AG09319 (cell line): ENCODE measurements at regions not wholly inside any gene's neighbourhood (a gene's known extent, or its start where the extent isn't known, plus 50 kb on each side); places are given as distances from the start of the nearest gene placed in this dataset.
"Not testable (repeated sequence)": the region's sequence is repeated elsewhere in the genome, so short reads cannot be mapped to it uniquely, and the experiment has no call there.

Source experiments
- DNase-seq: peaks from one replicate; pipeline ENCODE4 v3.0.0-alpha.2; 2010; ENCODE audit warnings: low read depth; ENCODE audit errors: extremely low read depth
- TF ChIP-seq, protein P1 (sequence below): IDR thresholded peaks from 2 replicates; pipeline ENCODE4 v1.5.1; 2011; ENCODE audit warnings: low read depth, mild to moderate bottlenecking, inconsistent platforms, low read length, moderate library complexity

DNA sequence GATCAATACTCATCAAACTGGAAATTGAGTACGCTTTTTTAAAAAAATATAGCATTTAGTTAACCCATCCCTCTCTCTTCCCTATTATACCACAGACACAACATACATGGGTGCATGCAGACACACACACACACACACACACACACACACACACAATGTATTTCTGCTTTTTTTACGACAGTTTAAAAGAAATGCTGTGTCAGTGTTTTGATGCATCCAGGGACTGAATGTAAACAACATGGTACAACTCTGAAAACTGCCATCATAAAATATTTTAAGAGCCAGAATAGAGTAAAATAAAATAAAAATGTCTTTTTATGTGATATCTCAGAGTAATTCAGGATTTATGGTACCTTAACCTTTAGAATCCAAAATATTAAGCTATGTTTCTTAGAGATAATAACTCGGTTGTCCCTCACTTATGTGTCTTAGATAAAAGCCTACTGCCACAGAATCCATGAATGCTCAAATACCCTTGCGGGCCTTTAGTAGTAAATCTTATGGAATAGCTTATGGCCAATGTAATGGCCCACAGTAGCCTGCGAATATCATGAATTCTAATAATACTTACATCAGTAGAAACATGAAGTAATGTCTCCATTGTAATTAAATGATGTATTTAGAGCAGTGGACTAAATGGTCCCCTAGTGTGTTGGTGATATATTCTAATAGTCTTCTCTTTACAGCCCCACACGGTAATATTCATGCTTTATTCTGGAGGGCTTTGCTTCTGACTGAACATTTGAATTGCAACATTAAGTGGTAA, 251.6 kb upstream of the FIGN start:
- DNase-seq, result no peak
- TF ChIP-seq, protein P1, sequence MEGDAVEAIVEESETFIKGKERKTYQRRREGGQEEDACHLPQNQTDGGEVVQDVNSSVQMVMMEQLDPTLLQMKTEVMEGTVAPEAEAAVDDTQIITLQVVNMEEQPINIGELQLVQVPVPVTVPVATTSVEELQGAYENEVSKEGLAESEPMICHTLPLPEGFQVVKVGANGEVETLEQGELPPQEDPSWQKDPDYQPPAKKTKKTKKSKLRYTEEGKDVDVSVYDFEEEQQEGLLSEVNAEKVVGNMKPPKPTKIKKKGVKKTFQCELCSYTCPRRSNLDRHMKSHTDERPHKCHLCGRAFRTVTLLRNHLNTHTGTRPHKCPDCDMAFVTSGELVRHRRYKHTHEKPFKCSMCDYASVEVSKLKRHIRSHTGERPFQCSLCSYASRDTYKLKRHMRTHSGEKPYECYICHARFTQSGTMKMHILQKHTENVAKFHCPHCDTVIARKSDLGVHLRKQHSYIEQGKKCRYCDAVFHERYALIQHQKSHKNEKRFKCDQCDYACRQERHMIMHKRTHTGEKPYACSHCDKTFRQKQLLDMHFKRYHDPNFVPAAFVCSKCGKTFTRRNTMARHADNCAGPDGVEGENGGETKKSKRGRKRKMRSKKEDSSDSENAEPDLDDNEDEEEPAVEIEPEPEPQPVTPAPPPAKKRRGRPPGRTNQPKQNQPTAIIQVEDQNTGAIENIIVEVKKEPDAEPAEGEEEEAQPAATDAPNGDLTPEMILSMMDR, result no peak

DNA sequence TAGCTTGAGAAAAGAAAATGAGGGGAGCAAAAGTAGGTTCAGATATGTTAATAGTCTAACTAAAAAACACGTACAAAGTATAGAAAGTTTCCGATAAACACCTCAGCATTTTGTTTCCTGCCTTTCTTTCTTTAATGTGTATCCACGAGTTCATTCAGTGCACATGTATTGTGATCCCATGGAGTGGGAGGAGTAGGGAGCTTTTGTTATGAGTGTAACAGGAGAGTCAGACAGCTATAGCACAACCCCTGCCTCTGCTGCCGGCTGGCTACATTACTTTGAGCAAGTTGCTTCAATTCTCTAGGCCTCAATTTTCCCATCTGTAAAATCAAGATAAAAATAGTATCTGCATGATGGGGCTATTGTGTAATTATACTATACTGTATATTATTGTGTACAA, 249.2 kb upstream of the FIGN start:
- no peak for DNase-seq
- TF ChIP-seq, protein P1, result no peak

DNA sequence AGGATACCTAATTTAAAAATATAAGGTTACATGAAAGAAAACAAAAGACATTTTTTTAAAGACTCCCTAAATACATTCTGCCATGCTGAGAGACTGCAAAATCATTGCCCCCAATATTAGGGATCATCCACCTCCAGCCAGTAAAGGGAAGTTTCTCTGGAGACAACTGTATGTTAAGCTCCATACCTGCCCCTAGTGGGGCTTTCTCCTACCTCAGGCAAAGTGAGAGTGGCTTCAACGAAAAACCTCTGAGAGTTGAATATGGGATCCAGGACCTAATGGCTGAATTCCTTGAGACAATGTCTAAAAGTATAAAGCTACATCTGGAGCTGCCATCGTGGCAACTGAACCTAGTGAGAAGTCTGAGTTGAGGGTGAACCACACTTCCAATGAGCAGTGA, 248.1 kb upstream of the FIGN start:
- no peak for DNase-seq
- TF ChIP-seq, protein P1, result no peak

DNA sequence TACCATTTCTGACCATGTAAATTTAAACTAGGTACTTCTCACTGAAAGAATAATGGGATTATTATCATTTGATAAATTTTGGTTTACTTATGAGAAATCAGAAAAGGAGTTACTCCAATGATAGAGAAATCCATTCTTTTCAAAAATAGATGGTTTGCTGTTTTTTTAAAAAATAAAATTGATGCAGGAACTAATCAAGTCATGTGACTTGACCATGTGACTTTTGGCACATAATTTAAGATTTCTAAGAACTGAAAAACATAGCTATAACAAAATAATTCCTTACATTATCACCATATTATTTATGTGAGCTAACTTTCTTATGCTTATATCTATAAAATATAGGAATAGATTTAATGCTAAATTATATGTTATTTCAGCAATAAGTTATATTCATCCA, 247.1 kb upstream of the FIGN start:
- TF ChIP-seq, protein P1, result no peak
- DNase-seq, result no peak

DNA sequence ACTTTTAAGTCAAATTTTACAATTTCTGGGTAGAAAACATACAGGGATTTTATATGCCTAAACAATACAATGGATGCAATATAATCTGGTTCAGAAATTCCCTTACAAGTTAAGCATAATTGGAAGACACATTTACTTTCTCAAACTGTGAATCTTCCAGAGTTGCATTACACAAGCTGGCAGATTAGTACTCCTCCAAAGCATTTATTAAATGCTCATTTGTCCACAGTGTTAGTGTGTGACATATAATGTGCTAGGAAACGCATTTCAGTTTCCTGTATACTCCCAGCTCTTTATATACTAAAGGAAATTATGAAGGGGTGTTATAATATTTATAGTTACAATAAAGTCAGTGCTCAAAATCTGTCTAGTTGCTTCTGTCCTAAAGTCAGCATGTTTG, 239.0 kb upstream of the FIGN start:
- TF ChIP-seq, protein P1, result no peak
- DNase-seq, result no peak

DNA sequence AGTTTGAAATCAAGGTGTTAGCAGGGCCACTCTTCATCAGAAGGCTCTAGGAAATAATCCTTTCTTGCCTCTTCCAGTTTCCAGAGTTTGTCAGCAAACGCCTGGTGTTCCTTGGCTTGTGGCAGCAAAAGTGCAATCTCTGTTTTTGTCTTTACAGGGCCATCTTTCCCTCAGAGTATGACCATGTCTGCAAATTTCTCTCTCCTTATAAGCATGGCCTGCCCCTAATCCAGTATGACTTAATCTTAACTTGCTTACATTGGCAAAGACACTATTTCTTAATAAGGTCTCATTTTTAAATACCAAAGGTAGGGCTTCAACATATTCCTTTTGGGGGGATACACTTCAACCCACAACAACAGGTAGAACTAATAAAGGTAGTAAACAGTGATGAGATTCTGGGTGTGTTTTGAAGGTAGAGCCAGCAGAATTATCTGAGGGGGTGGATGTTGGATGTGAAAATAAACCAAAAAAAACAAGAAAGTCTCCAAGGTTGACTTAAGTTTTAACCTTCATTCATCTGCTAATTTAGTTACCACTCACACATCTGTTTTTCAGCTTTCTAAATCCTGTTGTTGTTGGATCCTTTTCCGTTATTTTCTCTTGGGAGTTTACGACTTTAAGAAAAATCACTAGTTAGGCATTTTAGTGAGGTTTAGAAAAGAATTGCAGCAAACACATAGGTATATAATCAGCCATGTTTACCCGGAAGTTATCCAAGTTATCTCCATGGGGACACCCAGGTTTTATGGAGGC, 234.4 kb upstream of the FIGN start:
- TF ChIP-seq, protein P1, result no peak
- no peak for DNase-seq

DNA sequence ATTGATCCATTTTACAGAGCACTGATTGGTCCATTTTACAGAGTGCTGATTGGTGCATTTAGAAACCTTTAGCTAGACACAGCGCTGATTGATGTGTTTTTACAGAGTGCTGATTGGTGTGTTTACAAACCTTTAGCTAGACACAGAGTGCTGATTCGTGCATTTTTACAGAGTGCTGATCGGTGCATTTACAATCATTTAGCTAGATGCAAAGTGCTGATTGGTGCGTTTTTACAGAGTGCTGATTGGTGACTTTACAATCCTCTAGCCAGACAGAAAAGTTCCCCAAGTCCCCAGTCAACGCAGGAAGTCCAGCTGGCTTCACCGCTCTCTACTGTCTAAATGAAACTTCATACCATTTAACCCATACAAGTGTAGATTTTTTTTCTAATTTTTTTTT, 228.5 kb upstream of the FIGN start:
- not testable (repeated sequence) for DNase-seq
